NCI-H146 (cell line): ENCODE measurements at regions not wholly inside any gene's neighbourhood (a gene's known extent, or its start where the extent isn't known, plus 50 kb on each side); places are given as distances from the start of the nearest gene placed in this dataset.

Experiments
- DNase-seq: peaks from one replicate; lab custom pipeline; 2025; lab: John Stamatoyannopoulos, UW

- no peak for DNase-seq
Observed at GRCh38 chr15:55026381-55026780, 170.4 kb downstream of the RSL24D1 start.

- no peak for DNase-seq
Observed at GRCh38 chr15:55017635-55018034, 179.1 kb downstream of the RSL24D1 start.

GRCh38 chr15:55016225-55016624 is 180.5 kb downstream of the RSL24D1 start:
- DNase-seq: no peak

- no peak for DNase-seq
Observed at GRCh38 chr15:55015093-55015445, 181.7 kb downstream of the RSL24D1 start.

- DNase-seq: no peak
Observed at GRCh38 chr15:55014391-55015092, 182.2 kb downstream of the RSL24D1 start.

- no peak for DNase-seq
Observed at GRCh38 chr15:55008421-55008820, 188.3 kb downstream of the RSL24D1 start.

GRCh38 chr15:55007561-55007960 is 189.2 kb downstream of the RSL24D1 start:
- no peak for DNase-seq

GRCh38 chr15:55005679-55006078 is 191.1 kb downstream of the RSL24D1 start:
- DNase-seq: no peak

- no peak for DNase-seq
Observed at GRCh38 chr15:55003965-55004873, 192.5 kb downstream of the RSL24D1 start.

- no peak for DNase-seq
Observed at GRCh38 chr15:54998661-54999060, 198.1 kb downstream of the RSL24D1 start.

- no peak for DNase-seq
Observed at GRCh38 chr15:54990793-54991192, 205.9 kb downstream of the RSL24D1 start.

- no peak for DNase-seq
Observed at GRCh38 chr15:54987881-54988280, 208.9 kb downstream of the RSL24D1 start.

- DNase-seq: no peak
Observed at GRCh38 chr15:54979964-54980363, 216.8 kb downstream of the RSL24D1 start.

GRCh38 chr15:54962637-54963036 is 234.1 kb downstream of the RSL24D1 start:
- no peak for DNase-seq

- DNase-seq: no peak
Observed at GRCh38 chr15:54960266-54960665, 236.5 kb downstream of the RSL24D1 start.

- no peak for DNase-seq
Observed at GRCh38 chr15:54941417-54941816, 255.3 kb downstream of the RSL24D1 start.

- no peak for DNase-seq
Observed at GRCh38 chr15:54917312-54917711, 279.4 kb downstream of the RSL24D1 start.

GRCh38 chr15:54915380-54915779 is 281.4 kb downstream of the RSL24D1 start:
- no peak for DNase-seq

- DNase-seq: no peak
Observed at GRCh38 chr15:54884312-54884711, 312.4 kb downstream of the RSL24D1 start.

- DNase-seq: no peak
Observed at GRCh38 chr15:54859982-54860381, 336.8 kb downstream of the RSL24D1 start.

- no peak for DNase-seq
Observed at GRCh38 chr15:54854667-54855066, 342.1 kb downstream of the RSL24D1 start.

GRCh38 chr15:54850101-54850500 is 346.6 kb downstream of the RSL24D1 start:
- no peak for DNase-seq

- no peak for DNase-seq
Observed at GRCh38 chr15:54843006-54843405, 353.7 kb downstream of the RSL24D1 start.
